HFF-Myc (cell line): ENCODE measurements at regions not wholly inside any gene's neighbourhood (a gene's known extent, or its start where the extent isn't known, plus 50 kb on each side); places are given as distances from the start of the nearest gene placed in this dataset.
"Not testable (repeated sequence)": the region's sequence is repeated elsewhere in the genome, so short reads cannot be mapped to it uniquely, and the experiment has no call there.

ENCODE experiments used
- DNase-seq: peaks from one replicate; pipeline ENCODE4 v3.0.0-alpha.2; 2011; ENCODE audit warnings: low read depth; ENCODE audit errors: extremely low read depth
- H3K4me3 ChIP-seq: replicated peaks from 2 replicates; pipeline ENCODE4 v1.5.1; 2011; ENCODE audit warnings: low read depth, mild to moderate bottlenecking, control low read depth, low read length
- TF ChIP-seq, protein P1 (sequence below): IDR thresholded peaks from 2 replicates; pipeline ENCODE4 v1.5.1; 2012; ENCODE audit warnings: mild to moderate bottlenecking, low read depth, low read length, control low read depth; ENCODE audit errors: missing control alignments

DNA sequence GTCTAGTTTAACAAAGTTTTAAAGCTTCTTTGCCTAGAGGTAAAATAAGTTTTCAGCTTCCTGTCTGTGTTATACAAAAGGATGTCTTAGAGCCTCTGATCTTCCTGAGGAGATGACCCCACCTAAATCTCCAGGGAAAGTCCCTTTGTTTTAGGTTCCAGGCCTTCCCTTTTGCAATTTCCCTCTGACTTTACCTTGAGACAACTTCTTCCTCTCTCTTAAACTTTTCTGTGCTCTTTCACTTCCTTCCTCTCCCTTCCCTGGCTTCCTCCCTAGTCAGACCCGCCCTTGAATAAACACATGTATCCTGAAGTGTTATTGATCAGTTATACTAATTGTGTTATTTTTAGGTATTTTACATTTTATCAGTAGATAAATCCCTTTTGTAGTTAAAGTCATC lies 134.8 kb downstream of the DYRK2 start:
- TF ChIP-seq, protein P1, sequence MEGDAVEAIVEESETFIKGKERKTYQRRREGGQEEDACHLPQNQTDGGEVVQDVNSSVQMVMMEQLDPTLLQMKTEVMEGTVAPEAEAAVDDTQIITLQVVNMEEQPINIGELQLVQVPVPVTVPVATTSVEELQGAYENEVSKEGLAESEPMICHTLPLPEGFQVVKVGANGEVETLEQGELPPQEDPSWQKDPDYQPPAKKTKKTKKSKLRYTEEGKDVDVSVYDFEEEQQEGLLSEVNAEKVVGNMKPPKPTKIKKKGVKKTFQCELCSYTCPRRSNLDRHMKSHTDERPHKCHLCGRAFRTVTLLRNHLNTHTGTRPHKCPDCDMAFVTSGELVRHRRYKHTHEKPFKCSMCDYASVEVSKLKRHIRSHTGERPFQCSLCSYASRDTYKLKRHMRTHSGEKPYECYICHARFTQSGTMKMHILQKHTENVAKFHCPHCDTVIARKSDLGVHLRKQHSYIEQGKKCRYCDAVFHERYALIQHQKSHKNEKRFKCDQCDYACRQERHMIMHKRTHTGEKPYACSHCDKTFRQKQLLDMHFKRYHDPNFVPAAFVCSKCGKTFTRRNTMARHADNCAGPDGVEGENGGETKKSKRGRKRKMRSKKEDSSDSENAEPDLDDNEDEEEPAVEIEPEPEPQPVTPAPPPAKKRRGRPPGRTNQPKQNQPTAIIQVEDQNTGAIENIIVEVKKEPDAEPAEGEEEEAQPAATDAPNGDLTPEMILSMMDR: no peak
- H3K4me3 ChIP-seq: no peak overlapping the region
- no peak for DNase-seq

DNA sequence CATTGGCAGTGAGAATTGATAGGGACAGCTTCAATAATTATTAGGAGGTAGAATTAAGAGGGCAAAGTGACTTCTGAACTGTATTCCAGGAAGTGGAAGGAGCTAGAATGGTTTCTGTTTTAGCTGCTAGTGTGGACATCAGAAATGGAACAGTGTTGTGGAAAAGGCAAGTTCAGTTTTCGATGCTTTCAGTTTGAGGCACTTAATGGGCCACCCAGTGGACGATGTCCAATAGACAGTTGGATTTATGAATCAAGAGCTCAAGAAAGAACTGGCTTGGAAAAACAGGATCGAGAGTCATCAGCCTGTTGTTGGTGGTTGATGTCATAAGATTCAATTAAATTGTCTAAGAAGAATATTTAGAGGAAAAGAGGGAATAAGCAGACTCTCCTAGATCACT lies 136.3 kb downstream of the DYRK2 start:
- H3K4me3 ChIP-seq: no peak overlapping the region
- TF ChIP-seq, protein P1: no peak
- DNase-seq: no peak

DNA sequence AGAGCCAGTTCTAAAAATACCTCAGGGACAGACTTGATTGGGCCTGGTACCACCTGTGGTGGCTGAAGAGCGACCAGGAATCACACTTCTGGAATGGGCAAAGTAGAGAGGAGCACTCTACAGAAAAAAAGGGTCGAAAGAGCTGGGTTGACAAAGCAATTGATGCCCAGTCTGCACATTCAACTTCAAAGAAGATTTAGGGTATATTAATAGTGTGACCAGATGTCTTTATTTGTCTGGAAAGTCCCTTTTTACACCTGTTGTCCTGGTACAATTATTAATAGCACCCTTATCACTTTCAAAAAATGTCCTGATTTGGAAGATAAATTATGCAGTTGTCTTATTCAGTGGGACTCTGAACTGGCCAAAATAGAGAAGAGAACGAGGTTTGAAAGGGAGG lies 137.5 kb downstream of the DYRK2 start:
- DNase-seq: no peak
- TF ChIP-seq, protein P1: no peak
- no peak overlapping the region for H3K4me3 ChIP-seq

DNA sequence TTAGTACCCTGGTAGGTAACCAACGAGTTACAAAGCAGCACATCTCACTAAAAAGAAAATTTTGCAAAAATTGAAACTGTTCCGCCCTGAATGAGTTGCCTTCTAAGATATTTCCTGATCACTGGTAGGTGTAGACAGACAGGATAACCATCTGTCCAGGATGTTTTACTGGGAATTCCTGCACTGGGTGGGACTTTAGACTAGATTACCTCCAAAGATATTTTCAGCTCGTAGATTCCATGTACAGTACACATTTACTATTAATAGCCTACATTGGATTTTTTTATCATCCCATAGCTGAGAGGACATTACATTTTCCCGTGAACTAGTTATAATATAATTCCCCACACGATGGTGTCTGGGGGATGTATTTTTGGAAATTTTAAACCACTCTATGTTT lies 139.6 kb downstream of the DYRK2 start:
- TF ChIP-seq, protein P1: no peak
- H3K4me3 ChIP-seq: no peak overlapping the region
- no peak for DNase-seq

DNA sequence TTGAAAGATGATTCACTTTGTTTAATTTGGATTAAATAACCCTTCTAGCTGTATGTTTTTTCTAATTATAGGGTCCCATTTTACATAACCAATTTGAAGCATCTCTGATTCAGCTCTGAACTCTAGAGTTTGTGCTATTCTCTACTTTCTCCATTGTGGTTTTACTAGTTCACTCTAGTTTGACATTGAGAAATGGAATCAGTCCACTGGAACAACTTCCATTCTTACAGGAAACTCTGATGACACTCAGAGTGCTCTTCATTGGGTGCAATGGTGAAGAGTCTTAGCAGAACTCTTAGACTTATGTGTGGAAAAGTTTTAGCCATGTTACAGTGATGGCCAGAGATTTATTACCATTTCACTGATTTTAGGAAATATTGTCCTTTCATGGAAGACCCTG lies 140.7 kb downstream of the DYRK2 start:
- H3K4me3 ChIP-seq: no peak overlapping the region
- no peak for DNase-seq
- TF ChIP-seq, protein P1: no peak

DNA sequence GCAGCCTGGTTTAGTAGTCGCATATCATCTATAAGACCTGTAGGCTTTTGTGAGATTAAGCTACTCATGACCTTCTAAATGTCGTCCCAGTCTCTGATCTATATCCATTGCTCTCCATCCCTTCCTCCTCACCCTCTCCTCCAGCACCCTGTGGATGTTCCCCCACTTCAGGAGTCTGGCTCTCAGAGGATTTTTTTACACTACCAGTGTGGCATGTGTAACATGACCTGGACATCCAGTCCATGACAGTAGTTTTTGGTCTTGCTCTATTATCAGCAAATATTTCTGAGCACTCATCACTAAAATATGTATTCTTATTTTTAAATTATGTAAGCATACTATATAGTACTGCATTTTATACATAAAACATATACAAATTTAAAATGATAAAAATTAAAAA lies 142.1 kb downstream of the DYRK2 start:
- TF ChIP-seq, protein P1: no peak
- no peak overlapping the region for H3K4me3 ChIP-seq
- no peak for DNase-seq

DNA sequence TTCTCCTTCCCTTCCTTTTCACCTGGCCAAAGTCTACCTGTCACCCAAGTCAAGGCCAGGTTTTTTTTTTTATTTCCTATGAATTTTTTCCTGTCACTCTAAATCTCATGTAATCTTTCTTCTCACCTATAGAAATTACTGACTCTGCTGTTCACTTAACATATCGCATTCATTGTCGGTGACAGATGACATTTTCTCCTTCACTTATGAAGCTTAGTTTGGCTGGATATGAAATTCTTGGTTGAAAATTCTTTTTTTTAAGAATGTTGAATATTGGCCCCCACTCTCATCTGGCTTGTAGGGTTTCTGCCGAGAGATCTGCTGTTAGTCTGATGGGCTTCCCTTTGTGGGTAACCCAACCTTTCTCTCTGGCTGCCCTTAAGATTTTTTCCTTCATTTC lies 142.8 kb downstream of the DYRK2 start:
- not testable (repeated sequence) for DNase-seq, H3K4me3 ChIP-seq
